K562 (cell line): ENCODE measurements at regions not wholly inside any gene's neighbourhood (a gene's known extent, or its start where the extent isn't known, plus 50 kb on each side); places are given as distances from the start of the nearest gene placed in this dataset.

Experiments used
- ATAC-seq: fragments of 200-7000 bp; cut with Tn5 transposase; 3 replicates; pipeline ENCODE4 v1.9.1; 2020; ENCODE audit warnings: moderate library complexity
- BruUV-seq: library from RNA; stranded (reverse); fragments of 400-500 nt; replicated peaks from 2 replicates; lab custom pipeline; 2021; lab: Mats Ljungman, UMichigan
- CTCF ChIA-PET: fragments of 300-600 bp; formaldehyde crosslinking; extraction: SDS; loops from one replicate; lab custom pipeline; 2021; ENCODE audit warnings: low intra/inter-chr PET ratio; lab: Yijun Ruan, JAX
- POLR2A ChIA-PET: fragments of 300-600, 350-650 bp; sonication (Branson Sonifier 250); formaldehyde crosslinking; extraction: SDS; loops from one replicate; lab custom pipeline; 2021; ENCODE audit warnings: antibody characterized with exemption, inconsistent platforms; lab: Yijun Ruan, JAX
- DNase-seq, 4 experiments: peaks; one replicate each; pipeline versions ENCODE4 v3.0.0 to v3.0.0-alpha.2; 2011 to 2018; ENCODE audit warnings: low spot score in 3 of 4, mixed read lengths in 3 of 4; ENCODE audit errors: extremely low read depth in 1 of 4
- FAIRE-seq: peaks from 2 replicates; lab custom pipeline; 2011; peaks lifted over from hg19 to GRCh38; lab: Jason Lieb, UNC
- H2AFZ ChIP-seq: 2 replicates; pipeline ENCODE4 v1.6.0; 2011; ENCODE audit warnings: low read depth, low read length, control low read depth, inconsistent platforms
- H3K27ac ChIP-seq: fragments of 200-600 bp; 3 replicates; pipeline ENCODE4 v1.8.0; 2011; ENCODE audit warnings: low read depth, mild to moderate bottlenecking, control low read depth, inconsistent platforms, low read length, moderate library complexity, mixed read lengths; ENCODE audit errors: extremely low read depth
- H3K27me3 ChIP-seq, 2 experiments: fragments of 300-600 bp in 1 of 2; 2 replicates in 1 of 2; 3 replicates in 1 of 2; pipeline versions ENCODE4 v1.6.0 to v1.8.0; 2011; ENCODE audit warnings: inconsistent platforms in 2 of 2, low read length in 2 of 2, mild to moderate bottlenecking in 1 of 2, mixed read lengths in 1 of 2, moderate library complexity in 1 of 2; ENCODE audit not compliant: control insufficient read depth in 2 of 2, insufficient read depth in 2 of 2
- H3K36me3 ChIP-seq: fragments of 300-600 bp; 3 replicates; pipeline ENCODE4 v1.8.0; 2011; ENCODE audit warnings: mild to moderate bottlenecking, low read length, inconsistent platforms; ENCODE audit not compliant: control insufficient read depth, insufficient read depth
- H3K4me1 ChIP-seq, 2 experiments: fragments of 200-600 bp in 1 of 2; replicated peaks in 1 of 2; 2 replicates in 1 of 2; 3 replicates in 1 of 2; pipeline versions ENCODE4 v1.5.1 to v1.8.0; 2011; ENCODE audit warnings: inconsistent platforms in 2 of 2, low read length in 2 of 2, mild to moderate bottlenecking in 1 of 2, mixed read lengths in 1 of 2, moderate library complexity in 1 of 2; ENCODE audit not compliant: control insufficient read depth in 2 of 2, insufficient read depth in 2 of 2
- H3K4me2 ChIP-seq: 2 replicates; pipeline ENCODE4 v1.6.1; 2011; ENCODE audit warnings: low read length, control low read depth, inconsistent platforms, mixed read lengths; ENCODE audit not compliant: insufficient read depth
- H3K4me3 ChIP-seq: fragments of 200-600 bp; sonication (generic), shearing (Covaris generic); 2 replicates; pipeline ENCODE4 v1.5.1; 2016; ENCODE audit warnings: control low read depth, inconsistent platforms
- H3K79me2 ChIP-seq: fragments of 200-600 bp; 3 replicates; pipeline ENCODE4 v1.8.0; 2011; ENCODE audit warnings: low read length, inconsistent platforms; ENCODE audit not compliant: control insufficient read depth, insufficient read depth
- H3K9ac ChIP-seq, 2 experiments: 2 replicates each; pipeline versions ENCODE4 v1.6.0 to v1.6.1; 2011; ENCODE audit warnings: low read depth in 2 of 2, low read length in 2 of 2, control low read depth in 1 of 2, inconsistent platforms in 1 of 2, mild to moderate bottlenecking in 1 of 2, mixed read lengths in 1 of 2; ENCODE audit not compliant: insufficient read depth in 1 of 2
- H3K9me1 ChIP-seq: one replicate; pipeline ENCODE4 v1.6.0; 2011; ENCODE audit warnings: inconsistent platforms, mild to moderate bottlenecking, low read length, moderate library complexity; ENCODE audit not compliant: control insufficient read depth, insufficient read depth
- H3K9me3 ChIP-seq: replicated peaks from 2 replicates; pipeline ENCODE4 v1.5.1; 2011; ENCODE audit warnings: low read depth, low read length, inconsistent platforms; ENCODE audit not compliant: control insufficient read depth, insufficient read depth
- H4K20me1 ChIP-seq: replicated peaks from 2 replicates; pipeline ENCODE4 v1.6.1; 2011; ENCODE audit warnings: low read length, inconsistent platforms, mixed read lengths; ENCODE audit not compliant: control insufficient read depth, insufficient read depth
- BDP1 ChIP-seq: IDR thresholded peaks from 3 replicates; pipeline ENCODE4 v1.6.1; 2011; ENCODE audit not compliant: insufficient read length, insufficient read depth
- CREM ChIP-seq: IDR thresholded peaks from 2 replicates; pipeline ENCODE4 v1.6.1; 2014; ENCODE audit warnings: antibody characterized with exemption, low read depth
- CTBP1 ChIP-seq: fragments of 450-650 bp; IDR thresholded peaks from 2 replicates; pipeline ENCODE4 v1.6.1; 2016; ENCODE audit warnings: borderline replicate concordance
- DIDO1 ChIP-seq: fragments of 450-650 bp; IDR thresholded peaks from 2 replicates; pipeline ENCODE4 v1.6.1; 2016; ENCODE audit warnings: low read depth, missing biosample characterization, missing genetic modification characterization
- FOS ChIP-seq: IDR thresholded peaks from 3 replicates; pipeline ENCODE4 v1.6.1; 2011; ENCODE audit not compliant: insufficient read length; ENCODE audit errors: extremely low read depth
- FOXJ2 ChIP-seq: fragments of 200-800 bp; sonication (Bioruptor generic); IDR thresholded peaks from 2 replicates; pipeline ENCODE4 v1.6.1; 2016; ENCODE audit warnings: missing genetic modification characterization, missing compliant biosample characterization
- ILF3 ChIP-seq: fragments of 450-650 bp; IDR thresholded peaks from 2 replicates; pipeline ENCODE4 v1.6.1; 2018; ENCODE audit warnings: antibody characterized with exemption, mild to moderate bottlenecking, moderate library complexity, borderline replicate concordance
- MAFG ChIP-seq: fragments of 450-650 bp; conservative IDR thresholded peaks from 2 replicates; pipeline ENCODE4 v1.6.1; 2016; ENCODE audit warnings: missing genetic modification characterization, missing compliant biosample characterization
- MCM3 ChIP-seq: fragments of 450-650 bp; IDR thresholded peaks from 2 replicates; pipeline ENCODE4 v1.6.1; 2016
- MYNN ChIP-seq, 2 experiments: sonication (generic); formaldehyde crosslinking in 1 of 2; IDR thresholded peaks; 2 replicates each; pipeline versions ENCODE4 v1.5.0 to v1.6.1; 2016 to 2020; ENCODE audit warnings: antibody characterized with exemption in 1 of 2, missing genetic modification reagents in 1 of 2
- NFIX ChIP-seq: fragments of 250-450 bp; sonication (Bioruptor Pico); IDR thresholded peaks from 2 replicates; pipeline ENCODE4 v1.4.0; 2020; ENCODE audit warnings: low read depth, mild to moderate bottlenecking, moderate library complexity
- SMARCA5 ChIP-seq: fragments of 450-650 bp; IDR thresholded peaks from 2 replicates; pipeline ENCODE4 v1.6.1; 2016
- TRIM24 ChIP-seq, 2 experiments: fragments of 450-650 bp; IDR thresholded peaks; 2 replicates each; pipeline ENCODE4 v1.6.1; 2016
- ZNF436 ChIP-seq: fragments of 250-450, 450-650 bp; sonication (Bioruptor Pico); formaldehyde crosslinking; IDR thresholded peaks from 2 replicates; pipeline ENCODE4 v1.7.0; 2020; ENCODE audit warnings: mild to moderate bottlenecking
- WGBS: fragments of 100-300 bp; shearing (Covaris generic); methylation state at CpG from one replicate; pipeline ENCODE4 v1.1.6; 2016; ENCODE audit warnings: low coverage, mixed read lengths; ENCODE audit not compliant: insufficient coverage; ENCODE audit errors: missing lambda C conversion rate; 5-methylcytosine and 5-hydroxymethylcytosine counted together
- in situ Hi-C: fragments of 300-500 bp; cut with MboI; formaldehyde crosslinking; loops from 4 replicates; pipeline ENCODE4 v1.15.0; 2018; ENCODE audit warnings: inconsistent platforms, mixed read lengths
- intact Hi-C: fragments of 100-400 bp; cut with micrococcal nuclease; formaldehyde crosslinking; loops from 2 replicates; pipeline ENCODE4 v1.14.2; 2022
- TF ChIP-seq, protein P1 (sequence below): IDR thresholded peaks from 2 replicates; pipeline ENCODE4 v1.6.1; 2011; ENCODE audit warnings: borderline replicate concordance, low read depth, mild to moderate bottlenecking, moderate library complexity, low read length; ENCODE audit not compliant: insufficient read depth, poor library complexity, severe bottlenecking
- TF ChIP-seq, protein P2 (sequence below): fragments of 250-450 bp; sonication (Bioruptor Pico); IDR thresholded peaks from 2 replicates; pipeline ENCODE4 v1.8.0; 2022; ENCODE audit warnings: moderate library complexity, mild to moderate bottlenecking, inconsistent platforms
- TF ChIP-seq, protein P3 (sequence below): fragments of 250-450 bp; sonication (Bioruptor Pico); IDR thresholded peaks from 2 replicates; pipeline ENCODE4 v1.9.0; 2021; ENCODE audit warnings: mild to moderate bottlenecking

DNA sequence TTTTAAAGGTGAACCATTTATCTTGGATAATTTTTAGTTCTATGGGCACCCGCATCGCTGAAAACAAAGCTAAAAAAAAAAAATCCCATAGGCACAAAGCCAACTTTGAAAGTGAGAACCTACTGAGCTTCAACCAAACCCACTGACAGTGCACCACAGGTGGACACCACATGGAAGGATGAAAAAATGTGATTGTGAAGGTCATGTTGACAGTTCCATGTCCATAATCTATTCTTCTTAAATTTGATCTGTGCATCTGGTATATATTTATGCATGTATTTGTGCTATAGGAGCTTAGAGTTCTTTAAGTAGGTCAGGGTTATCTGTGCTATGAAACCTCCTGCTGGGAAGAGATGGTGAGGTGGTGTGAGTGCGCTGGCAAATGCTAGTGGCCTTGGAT is 374.3 kb downstream of the SPRY1 start:
- Histone ChIP-seq H3K36me3 (no peaks in the 10 kb centered on the region), H3K4me3 (no peak overlapping the region), H3K4me1 (no peaks in the 10 kb centered on the region), H2AFZ (no peak overlapping the region), H3K9me1 (no peaks in the 10 kb centered on the region), H3K27ac (no peak overlapping the region), H3K27me3 (no peaks in the 10 kb centered on the region; a peak in 1 of 5 replicates), H4K20me1 (no peaks in the 10 kb centered on the region), H3K4me2 (no peak overlapping the region), H3K9me3 (no peaks in the 10 kb centered on the region), H3K9ac (no peak overlapping the region), H3K79me2 (no peaks in the 10 kb centered on the region)
- TF ChIP-seq FOS, result no peak
- no peak for TF ChIP-seq DIDO1
- TF ChIP-seq, protein P1, sequence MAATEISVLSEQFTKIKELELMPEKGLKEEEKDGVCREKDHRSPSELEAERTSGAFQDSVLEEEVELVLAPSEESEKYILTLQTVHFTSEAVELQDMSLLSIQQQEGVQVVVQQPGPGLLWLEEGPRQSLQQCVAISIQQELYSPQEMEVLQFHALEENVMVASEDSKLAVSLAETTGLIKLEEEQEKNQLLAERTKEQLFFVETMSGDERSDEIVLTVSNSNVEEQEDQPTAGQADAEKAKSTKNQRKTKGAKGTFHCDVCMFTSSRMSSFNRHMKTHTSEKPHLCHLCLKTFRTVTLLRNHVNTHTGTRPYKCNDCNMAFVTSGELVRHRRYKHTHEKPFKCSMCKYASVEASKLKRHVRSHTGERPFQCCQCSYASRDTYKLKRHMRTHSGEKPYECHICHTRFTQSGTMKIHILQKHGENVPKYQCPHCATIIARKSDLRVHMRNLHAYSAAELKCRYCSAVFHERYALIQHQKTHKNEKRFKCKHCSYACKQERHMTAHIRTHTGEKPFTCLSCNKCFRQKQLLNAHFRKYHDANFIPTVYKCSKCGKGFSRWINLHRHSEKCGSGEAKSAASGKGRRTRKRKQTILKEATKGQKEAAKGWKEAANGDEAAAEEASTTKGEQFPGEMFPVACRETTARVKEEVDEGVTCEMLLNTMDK, result no peak
- TF ChIP-seq, protein P2, sequence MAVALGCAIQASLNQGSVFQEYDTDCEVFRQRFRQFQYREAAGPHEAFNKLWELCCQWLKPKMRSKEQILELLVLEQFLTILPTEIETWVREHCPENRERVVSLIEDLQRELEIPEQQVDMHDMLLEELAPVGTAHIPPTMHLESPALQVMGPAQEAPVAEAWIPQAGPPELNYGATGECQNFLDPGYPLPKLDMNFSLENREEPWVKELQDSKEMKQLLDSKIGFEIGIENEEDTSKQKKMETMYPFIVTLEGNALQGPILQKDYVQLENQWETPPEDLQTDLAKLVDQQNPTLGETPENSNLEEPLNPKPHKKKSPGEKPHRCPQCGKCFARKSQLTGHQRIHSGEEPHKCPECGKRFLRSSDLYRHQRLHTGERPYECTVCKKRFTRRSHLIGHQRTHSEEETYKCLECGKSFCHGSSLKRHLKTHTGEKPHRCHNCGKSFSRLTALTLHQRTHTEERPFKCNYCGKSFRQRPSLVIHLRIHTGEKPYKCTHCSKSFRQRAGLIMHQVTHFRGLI (CRISPR knock-in tag), result no peak
- TF ChIP-seq FOXJ2, result no peak
- TF ChIP-seq ILF3, result no peak
- no peak for TF ChIP-seq MCM3
- no peak for TF ChIP-seq ZNF436 (CRISPR knock-in tag)
- TF ChIP-seq BDP1, result no peak
- no peak for TF ChIP-seq SMARCA5
- TF ChIP-seq TRIM24 (IDR thresholded peaks at IDR 0.05), result no peak
- no peak for TF ChIP-seq CREM
- TF ChIP-seq, protein P3, sequence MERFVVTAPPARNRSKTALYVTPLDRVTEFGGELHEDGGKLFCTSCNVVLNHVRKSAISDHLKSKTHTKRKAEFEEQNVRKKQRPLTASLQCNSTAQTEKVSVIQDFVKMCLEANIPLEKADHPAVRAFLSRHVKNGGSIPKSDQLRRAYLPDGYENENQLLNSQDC (CRISPR knock-in tag), result no peak
- no peak for TF ChIP-seq NFIX (CRISPR knock-in tag)
- TF ChIP-seq MAFG (tag), result no peak
- no peak for TF ChIP-seq CTBP1
- no peak for TF ChIP-seq MYNN (IDR thresholded peaks at IDR 0.05)
- no peak for TF ChIP-seq MYNN (CRISPR knock-in tag; IDR thresholded peaks at IDR 0.05)
- DNase-seq (no peak), ATAC-seq (no peak), FAIRE-seq (peak; percentile 19)
- CTCF ChIA-PET, result no interaction called here
- POLR2A ChIA-PET, result no interaction called here
- WGBS, result 4% methylated on average over 3 of the region's 3 CpGs
- no TSS peak for BruUV-seq
- in situ Hi-C loops, result no loop called here
- intact Hi-C loops, result loop anchor here (5.0 to 10.0 kb wide), 3 partner anchors 551 to 1511 kb away; no protein-coding TSS in a partner anchor
